Right ventricle myocardium superior (tissue), 1 donor: ENCODE measurements at regions not wholly inside any gene's neighbourhood (a gene's known extent, or its start where the extent isn't known, plus 50 kb on each side); places are given as distances from the start of the nearest gene placed in this dataset.

Source experiments
- ATAC-seq: fragments of 200-7000 bp; cut with Tn5 transposase; one replicate; pipeline ENCODE4 v1.9.1; 2020; ENCODE audit warnings: mild to moderate bottlenecking; ENCODE audit not compliant: poor library complexity
- DNase-seq: peaks from one replicate; pipeline ENCODE4 v3.0.0-alpha.2; 2020
- intact Hi-C: fragments of 100-400 bp; cut with DNase I; formaldehyde crosslinking; loops from one replicate; pipeline ENCODE4 v1.11.2; 2022
- donor health status: DM: no; HTN: yes; CAD: no; lungs with severe emphysema.

GRCh38 chr18:45284174-45284573 lies 331.1 kb upstream of the SLC14A2 start:
- no peak for ATAC-seq
- no peak for DNase-seq
- intact Hi-C loops, result no loop called here

DNA sequence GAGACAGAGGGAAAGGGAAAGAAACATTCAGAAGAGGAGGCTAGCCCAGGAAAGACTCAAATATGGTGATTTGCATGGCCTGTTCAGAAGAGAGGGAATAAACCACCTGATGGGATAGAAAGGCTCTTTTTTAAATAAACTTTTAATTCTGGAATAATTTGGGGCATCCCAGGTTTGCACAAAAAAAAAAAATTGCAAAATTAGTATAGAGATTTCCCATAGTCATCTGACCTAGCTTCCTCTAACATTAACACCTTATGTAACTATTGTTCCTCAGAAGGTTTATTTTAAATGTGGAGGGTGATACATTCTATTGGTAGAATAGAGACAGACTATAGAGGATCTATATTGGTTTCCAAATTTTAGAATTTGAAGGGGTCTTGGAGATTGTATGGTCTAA lies 330.4 kb upstream of the SLC14A2 start:
- no peak for ATAC-seq
- intact Hi-C loops, result no loop called here
- DNase-seq, result no peak

- DNase-seq, result no peak
- no peak for ATAC-seq
- intact Hi-C loops, result no loop called here
Measured at GRCh38 chr18:45285251-45285650, 330.0 kb upstream of the SLC14A2 start.

DNA sequence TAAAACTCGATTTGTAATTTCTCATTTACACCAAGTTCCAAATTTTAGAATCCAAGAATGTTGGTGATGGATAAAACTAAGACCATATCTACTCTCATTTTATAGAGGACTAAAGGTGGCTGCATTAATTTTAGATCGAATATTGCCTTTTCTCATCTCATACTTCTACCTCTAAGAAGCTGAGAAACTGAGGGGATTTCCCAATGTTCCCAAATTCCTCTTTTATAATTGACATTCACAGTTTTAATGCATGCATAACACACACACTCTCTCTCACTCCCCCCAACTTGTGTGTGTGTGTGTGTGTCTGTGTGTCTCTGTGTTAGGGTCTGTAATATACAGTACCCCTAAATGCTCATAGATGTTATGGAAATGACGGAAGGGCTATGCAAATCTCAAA lies 328.8 kb upstream of the SLC14A2 start:
- no peak for DNase-seq
- ATAC-seq, result no peak
- intact Hi-C loops, result no loop called here

DNA sequence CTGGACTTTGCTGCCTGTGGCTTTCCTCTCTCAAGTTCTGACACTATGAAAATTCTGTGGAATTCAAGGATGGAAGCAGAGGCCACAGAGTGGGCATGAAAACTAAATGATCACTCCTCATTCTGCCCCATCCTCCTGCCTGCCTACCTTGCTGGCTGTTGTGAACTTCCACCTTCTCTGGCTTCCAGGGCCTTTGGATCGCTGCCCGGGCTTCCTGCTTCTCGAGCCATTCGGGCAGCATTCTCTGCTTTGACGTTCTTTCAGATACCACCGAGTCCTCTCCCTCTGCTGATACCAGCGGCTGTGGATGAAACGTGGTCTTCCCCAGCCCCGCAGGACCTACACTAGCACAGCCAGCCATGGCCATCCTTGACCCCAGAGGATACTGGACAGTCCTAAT lies 327.7 kb upstream of the SLC14A2 start:
- intact Hi-C loops, result no loop called here
- peak; percentile 50 for DNase-seq
- no peak for ATAC-seq

DNA sequence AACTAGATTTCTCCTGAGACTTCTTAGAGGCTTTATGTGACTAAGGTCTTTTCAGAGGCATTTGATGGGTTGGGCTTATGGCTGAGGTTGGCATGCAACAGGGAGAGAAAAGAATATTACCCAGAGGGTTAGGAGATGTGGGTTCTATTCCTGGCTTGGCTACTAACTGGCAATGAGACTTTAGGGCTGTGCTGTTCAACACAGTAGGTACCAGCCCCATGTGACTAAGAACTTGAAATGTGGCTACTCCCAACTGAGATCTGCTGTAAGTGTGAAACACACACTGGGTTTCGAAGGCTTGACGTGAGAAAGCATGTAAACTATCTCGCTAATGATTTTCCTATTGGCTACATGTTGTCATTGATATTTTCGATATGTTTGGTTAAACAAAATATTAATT lies 324.9 kb upstream of the SLC14A2 start:
- DNase-seq (no peak), ATAC-seq (no peak)
- intact Hi-C loops, result no loop called here

GRCh38 chr18:45291621-45292615 lies 323.4 kb upstream of the SLC14A2 start:
- ATAC-seq (no peak), DNase-seq (no peak)
- intact Hi-C loops, result no loop called here

DNA sequence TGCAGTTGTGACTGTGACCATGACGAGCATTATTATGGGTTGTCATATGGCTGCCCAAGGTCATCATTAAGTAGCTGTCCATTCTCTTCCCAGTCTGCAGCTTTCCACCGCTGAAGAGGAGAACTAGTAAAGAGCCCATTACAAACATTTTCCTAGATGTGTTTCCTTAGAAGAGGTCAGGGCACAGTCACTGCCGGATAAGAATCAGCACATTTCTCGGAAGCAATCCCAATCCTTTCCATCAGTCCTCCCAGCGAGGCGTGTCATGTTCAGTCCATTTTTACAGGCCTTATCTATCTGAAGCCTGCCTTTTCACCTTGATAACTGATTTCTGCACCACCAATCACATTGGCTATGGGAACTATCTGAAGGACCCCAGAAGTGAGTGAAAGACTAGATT lies 319.9 kb upstream of the SLC14A2 start:
- DNase-seq (no peak), ATAC-seq (no peak)
- intact Hi-C loops, result no loop called here

DNA sequence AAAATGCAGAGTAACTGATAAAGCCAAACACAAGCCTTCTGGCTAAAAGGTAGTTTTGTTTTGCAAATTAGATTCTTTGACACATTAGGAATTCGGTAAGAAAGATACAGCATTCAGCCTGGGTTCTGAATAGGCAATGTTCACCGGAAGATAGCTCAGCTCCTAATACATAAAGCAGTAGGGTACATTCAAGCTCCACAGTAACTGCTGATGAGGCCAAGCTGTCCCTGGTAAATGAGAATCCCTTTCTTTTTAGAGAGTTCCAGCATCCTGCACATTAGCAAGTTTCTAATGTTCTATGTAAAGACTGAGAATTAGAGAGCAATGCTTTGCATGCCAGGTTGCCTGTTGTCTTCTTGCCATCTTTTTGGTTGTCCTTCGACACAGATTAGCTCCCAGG lies 316.3 kb upstream of the SLC14A2 start:
- intact Hi-C loops, result no loop called here
- ATAC-seq (no peak), DNase-seq (no peak)

- no peak for DNase-seq
- intact Hi-C loops, result no loop called here
- ATAC-seq, result no peak
Measured at GRCh38 chr18:45303026-45303425, 312.2 kb upstream of the SLC14A2 start.

- ATAC-seq (no peak), DNase-seq (no peak)
- intact Hi-C loops, result no loop called here
Measured at GRCh38 chr18:45304558-45304957, 310.7 kb upstream of the SLC14A2 start.

GRCh38 chr18:45312555-45313126 lies 302.6 kb upstream of the SLC14A2 start:
- ATAC-seq (no peak), DNase-seq (no peak)
- intact Hi-C loops, result no loop called here

GRCh38 chr18:45316127-45316526 lies 299.1 kb upstream of the SLC14A2 start:
- intact Hi-C loops, result no loop called here

GRCh38 chr18:45317948-45318640 lies 297.2 kb upstream of the SLC14A2 start:
- no peak for ATAC-seq
- no peak for DNase-seq
- intact Hi-C loops, result no loop called here

More at GRCh38 chr18:45316127-45316526, 299.1 kb upstream of the SLC14A2 start:
- ATAC-seq, result no peak
- no peak for DNase-seq

- intact Hi-C loops, result no loop called here
- no peak for DNase-seq
- ATAC-seq, result peak; percentile 17
Measured at GRCh38 chr18:45320724-45321123, 294.6 kb upstream of the SLC14A2 start.

- DNase-seq, result no peak
- intact Hi-C loops, result no loop called here
- peak; percentile 88 for ATAC-seq
Measured at GRCh38 chr18:45321520-45321919, 293.8 kb upstream of the SLC14A2 start.

- intact Hi-C loops, result no loop called here
- ATAC-seq, result no peak
- DNase-seq, result no peak
Measured at GRCh38 chr18:45322343-45322742, 292.9 kb upstream of the SLC14A2 start.

- ATAC-seq (no peak), DNase-seq (no peak)
- intact Hi-C loops, result no loop called here
Measured at GRCh38 chr18:45324101-45324494, 291.2 kb upstream of the SLC14A2 start.

GRCh38 chr18:45324495-45325113 lies 290.7 kb upstream of the SLC14A2 start:
- DNase-seq (peak; percentile 62), ATAC-seq (peak; percentile 57)
- intact Hi-C loops, result no loop called here
